Ovary (tissue), 7 donors: ENCODE measurements at regions not wholly inside any gene's neighbourhood (a gene's known extent, or its start where the extent isn't known, plus 50 kb on each side); places are given as distances from the start of the nearest gene placed in this dataset.
A peak's percentile ranks its signal among the peaks of the same experiment; 100 is the strongest.

Experiments used
- DNase-seq, 5 donors: peaks; one replicate each; pipeline ENCODE4 v3.0.0-alpha.2; 2019 to 2020
- H3K27ac ChIP-seq, 2 donors: fragments of 200-600 bp; one replicate each; pipeline versions ENCODE4 v1.5.1 to v1.8.0; 2019 to 2022
- H3K27me3 ChIP-seq: fragments of 200-600 bp; one replicate; pipeline ENCODE4 v1.8.0; 2022
- H3K36me3 ChIP-seq: fragments of 200-600 bp; sonication (generic); one replicate; pipeline ENCODE4 v1.5.1; 2019
- H3K4me1 ChIP-seq: one replicate; pipeline ENCODE4 v1.8.1; 2013; ENCODE audit warnings: mild to moderate bottlenecking, moderate library complexity; ENCODE audit not compliant: insufficient read depth
- H3K4me3 ChIP-seq: fragments of 200-600 bp; sonication (generic); one replicate; pipeline ENCODE4 v1.5.1; 2017
- H3K9me3 ChIP-seq, 2 donors: fragments of 200-600 bp in 1 of 2; sonication (generic) in 1 of 2; one replicate each; pipeline versions ENCODE4 v1.5.1 to v1.8.1; 2013 to 2019; ENCODE audit warnings: mild to moderate bottlenecking in 1 of 2, moderate library complexity in 1 of 2
- CTCF ChIP-seq, 3 donors: fragments of 450-650 bp in 2 of 3; fragments of 200-600 bp in 1 of 3; IDR thresholded peaks; one replicate each; pipeline versions ENCODE4 v1.5.1 to v1.8.0; 2016 to 2022; ENCODE audit warnings: antibody characterized with exemption in 3 of 3, mild to moderate bottlenecking in 1 of 3
- EP300 ChIP-seq: sonication (generic); formaldehyde crosslinking; IDR thresholded peaks from one replicate; pipeline ENCODE4 v1.6.1; 2017; ENCODE audit warnings: antibody characterized with exemption
- POLR2A ChIP-seq: fragments of 450-650 bp; IDR thresholded peaks from one replicate; pipeline ENCODE4 v1.6.1; 2017; ENCODE audit warnings: antibody characterized with exemption, mild to moderate bottlenecking, moderate library complexity
- WGBS, 3 donors: extraction: QIAGEN DNeasy Blood & Tissue Kit in 1 of 3; methylation state at CpG; one replicate each; pipeline versions ENCODE4 v1.1.5 to v1.1.7; 2013 to 2017; 5-methylcytosine and 5-hydroxymethylcytosine counted together
- intact Hi-C, 4 donors: fragments of 100-400 bp; cut with DNase I; formaldehyde crosslinking; loops; one replicate each; pipeline versions ENCODE4 v1.11.0 to v1.15.1; 2022 to 2023
- donor health status: DM: no; HTN: no; CAD: no; lungs with moderate emphysema.
- donor health status: DM: no; HTN: no; CAD: no.
- donor health status: Bipolar disorder and iron deficiency.
- donor health status: DM: no; HTN: no; CAD: no.
- donor health status: DM: yes; HTN: yes; CAD: no.

GRCh38 chr20:48284837-48285236 is 499.6 kb upstream of the SULF2 start:
- no peak overlapping the region for H3K4me3 ChIP-seq
- no peaks in the 10 kb centered on the region for H3K27me3 ChIP-seq
- no peak for TF ChIP-seq EP300
- no peak for DNase-seq
- no peak overlapping the region for H3K27ac ChIP-seq
- no peaks in the 10 kb centered on the region for H3K36me3 ChIP-seq
- no peaks in the 10 kb centered on the region for H3K9me3 ChIP-seq
- 93 to 98% (median 95%) methylated on average over 2 of the region's 2 CpGs for WGBS, 3 donors
- intact Hi-C loops = no loop called here
- peaks cover 11% of the 10 kb centered on the region for H3K4me1 ChIP-seq

- 88 to 94% (median 92%) methylated on average over 4 of the region's 4 CpGs for WGBS, 3 donors
- H3K9me3 ChIP-seq = no peaks in the 10 kb centered on the region
- intact Hi-C loops = no loop called here
- H3K4me1 ChIP-seq = peaks cover 11% of the 10 kb centered on the region
- H3K27ac ChIP-seq = no peak overlapping the region
- no peak overlapping the region for H3K4me3 ChIP-seq
- no peak for TF ChIP-seq POLR2A
- no peaks in the 10 kb centered on the region for H3K27me3 ChIP-seq
- no peaks in the 10 kb centered on the region for H3K36me3 ChIP-seq
- no peak for DNase-seq
These were observed 499.0 kb upstream of the SULF2 start for GRCh38 chr20:48284315-48284714.

GRCh38 chr20:48283470-48284110 is 498.3 kb upstream of the SULF2 start:
- peaks cover 6% of the 10 kb centered on the region for H3K4me1 ChIP-seq
- intact Hi-C loops = no loop called here
- no peaks in the 10 kb centered on the region for H3K9me3 ChIP-seq
- H3K27me3 ChIP-seq = no peaks in the 10 kb centered on the region
- WGBS, 3 donors = 70 to 81% (median 75%) methylated on average over 13 of the region's 13 CpGs
- no peaks in the 10 kb centered on the region for H3K36me3 ChIP-seq
- TF ChIP-seq POLR2A = no peak
- TF ChIP-seq EP300 = no peak
- TF ChIP-seq CTCF (IDR thresholded peaks at IDR 0.05) = no peak
- H3K4me3 ChIP-seq = no peak overlapping the region
- peak in 4 of 5 donors; percentile 41 to 56 (median 50) for DNase-seq
- no peak overlapping the region for H3K27ac ChIP-seq

GRCh38 chr20:48282591-48283228 is 497.4 kb upstream of the SULF2 start:
- H3K9me3 ChIP-seq = no peaks in the 10 kb centered on the region
- TF ChIP-seq EP300 (no peak), CTCF (IDR thresholded peaks at IDR 0.05) (no peak), POLR2A (no peak)
- peaks cover 3% of the 10 kb centered on the region for H3K4me1 ChIP-seq
- no peaks in the 10 kb centered on the region for H3K27me3 ChIP-seq
- WGBS, 3 donors = 90 to 93% (median 91%) methylated on average over 4 of the region's 4 CpGs
- intact Hi-C loops = no loop called here
- no peak overlapping the region for H3K27ac ChIP-seq
- H3K4me3 ChIP-seq = no peak overlapping the region
- no peaks in the 10 kb centered on the region for H3K36me3 ChIP-seq
- no peak for DNase-seq

- no peaks in the 10 kb centered on the region for H3K27me3 ChIP-seq
- no peak overlapping the region for H3K27ac ChIP-seq
- intact Hi-C loops = no loop called here
- WGBS, 3 donors = 93 to 97% (median 95%) methylated on average over 4 of the region's 4 CpGs
- no peak for DNase-seq
- no peak for TF ChIP-seq CTCF (IDR thresholded peaks at IDR 0.05)
- no peak for TF ChIP-seq POLR2A
- TF ChIP-seq EP300 = no peak
- no peaks in the 10 kb centered on the region for H3K9me3 ChIP-seq
- peaks cover 3% of the 10 kb centered on the region for H3K4me1 ChIP-seq
- H3K4me3 ChIP-seq = no peak overlapping the region
- no peaks in the 10 kb centered on the region for H3K36me3 ChIP-seq
These were observed 496.2 kb upstream of the SULF2 start for GRCh38 chr20:48281501-48281900.
